ENCODE measurements at regions not wholly inside any gene's neighbourhood (a gene's known extent, or its start where the extent isn't known, plus 50 kb on each side); places are given as distances from the start of the nearest gene placed in this dataset.

DNA sequence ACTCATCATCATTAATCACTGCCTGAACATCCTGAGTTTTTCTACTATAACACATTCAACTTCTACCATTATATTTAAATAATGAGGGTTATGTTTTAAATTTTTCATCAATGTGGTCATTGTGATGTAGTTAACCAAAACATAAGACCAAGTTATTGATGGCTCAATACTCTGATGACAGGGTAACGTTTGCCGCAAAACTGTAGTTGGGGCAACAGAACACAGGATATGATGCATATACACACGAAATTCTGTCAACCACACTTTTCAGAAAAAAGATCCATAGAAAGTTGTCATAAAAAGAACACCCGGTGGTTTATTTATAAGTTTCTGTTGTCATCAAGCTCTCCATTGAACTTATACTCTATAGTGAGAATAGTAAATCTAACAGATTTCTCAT is 121.7 kb upstream of the COL11A1 start:
- H3K9me3 ChIP-seq = no peaks in the 10 kb centered on the region
- no peak overlapping the region for H3K4me3 ChIP-seq
- no peaks in the 10 kb centered on the region for H3K36me3 ChIP-seq
- TF ChIP-seq POLR2AphosphoS5 (IDR thresholded peaks at IDR 0.05) = no peak
- TF ChIP-seq POLR2A (IDR thresholded peaks at IDR 0.05) = no peak
- no peak for TF ChIP-seq EP300 (IDR thresholded peaks at IDR 0.05)
- TF ChIP-seq, protein P1, sequence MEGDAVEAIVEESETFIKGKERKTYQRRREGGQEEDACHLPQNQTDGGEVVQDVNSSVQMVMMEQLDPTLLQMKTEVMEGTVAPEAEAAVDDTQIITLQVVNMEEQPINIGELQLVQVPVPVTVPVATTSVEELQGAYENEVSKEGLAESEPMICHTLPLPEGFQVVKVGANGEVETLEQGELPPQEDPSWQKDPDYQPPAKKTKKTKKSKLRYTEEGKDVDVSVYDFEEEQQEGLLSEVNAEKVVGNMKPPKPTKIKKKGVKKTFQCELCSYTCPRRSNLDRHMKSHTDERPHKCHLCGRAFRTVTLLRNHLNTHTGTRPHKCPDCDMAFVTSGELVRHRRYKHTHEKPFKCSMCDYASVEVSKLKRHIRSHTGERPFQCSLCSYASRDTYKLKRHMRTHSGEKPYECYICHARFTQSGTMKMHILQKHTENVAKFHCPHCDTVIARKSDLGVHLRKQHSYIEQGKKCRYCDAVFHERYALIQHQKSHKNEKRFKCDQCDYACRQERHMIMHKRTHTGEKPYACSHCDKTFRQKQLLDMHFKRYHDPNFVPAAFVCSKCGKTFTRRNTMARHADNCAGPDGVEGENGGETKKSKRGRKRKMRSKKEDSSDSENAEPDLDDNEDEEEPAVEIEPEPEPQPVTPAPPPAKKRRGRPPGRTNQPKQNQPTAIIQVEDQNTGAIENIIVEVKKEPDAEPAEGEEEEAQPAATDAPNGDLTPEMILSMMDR (IDR thresholded peaks at IDR 0.05) = no peak
- H3K4me1 ChIP-seq = no peaks in the 10 kb centered on the region
- H3K27me3 ChIP-seq = no peaks in the 10 kb centered on the region
- no peak overlapping the region for H3K27ac ChIP-seq
- 61 to 81% methylated on average over 4 of the region's 4 CpGs for WGBS, 2 donors
- DNase-seq = no peak
- intact Hi-C loops (cut with DNase I) = no loop called here

DNA sequence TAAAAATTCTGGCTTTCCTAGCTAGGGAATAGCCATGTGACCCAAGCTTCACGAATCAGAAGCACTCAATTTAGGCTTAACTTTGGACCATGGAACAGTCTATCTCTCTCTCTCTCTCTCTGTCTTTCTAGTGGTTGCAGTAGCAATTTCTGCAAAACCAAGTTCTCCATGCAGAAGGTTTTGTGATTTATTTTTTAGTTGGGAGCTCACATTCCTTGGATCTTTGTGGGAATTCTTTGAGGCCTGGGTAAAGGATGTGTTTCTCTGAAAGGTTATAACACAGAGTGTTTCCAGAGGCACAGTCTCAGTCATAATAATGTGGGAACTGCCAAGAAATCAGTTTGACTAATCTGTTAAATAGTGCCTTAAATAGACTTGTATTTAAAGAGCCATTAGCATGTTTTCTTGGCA is 112.3 kb upstream of the COL11A1 start:
- Histone ChIP-seq H3K27ac (no peak overlapping the region), H3K9me3 (no peaks in the 10 kb centered on the region), H3K4me1 (peaks cover 0 to 4% (median 0%) of the 10 kb centered on the region in 4 donors), H3K4me3 (no peak overlapping the region), H3K36me3 (no peaks in the 10 kb centered on the region), H3K27me3 (no peaks in the 10 kb centered on the region)
- intact Hi-C loops (cut with DNase I) = no loop called here
- DNase-seq = no peak
- TF ChIP-seq POLR2A (IDR thresholded peaks at IDR 0.05) (no peak), POLR2AphosphoS5 (IDR thresholded peaks at IDR 0.05) (no peak), EP300 (IDR thresholded peaks at IDR 0.05) (no peak)
- TF ChIP-seq, protein P1 (IDR thresholded peaks at IDR 0.05) = no peak
- 13 to 52% methylated on average over 1 of the region's 1 CpG for WGBS, 2 donors

DNA sequence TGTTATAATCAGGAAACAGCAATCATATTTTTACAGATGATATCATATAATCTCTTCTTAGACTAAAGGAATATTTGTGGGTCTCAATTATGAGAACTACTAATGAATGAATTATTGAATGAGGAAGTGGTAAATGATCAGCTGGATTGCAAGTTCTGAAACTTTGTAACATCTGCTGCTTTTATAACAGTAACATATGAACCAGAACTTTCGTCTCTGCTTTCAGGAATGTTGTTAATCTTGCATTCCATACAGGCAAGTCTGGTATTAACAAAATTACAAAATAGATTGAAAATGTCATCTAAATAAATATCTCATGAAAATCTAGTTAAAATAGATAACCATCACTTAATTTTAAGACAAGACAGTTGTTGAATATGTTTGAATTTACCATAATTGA is 110.5 kb upstream of the COL11A1 start:
- no peak overlapping the region for H3K4me3 ChIP-seq
- no peaks in the 10 kb centered on the region for H3K27me3 ChIP-seq
- intact Hi-C loops (cut with DNase I) = no loop called here
- H3K9me3 ChIP-seq = no peaks in the 10 kb centered on the region
- H3K36me3 ChIP-seq = no peaks in the 10 kb centered on the region
- H3K4me1 ChIP-seq = peaks cover 0 to 4% (median 0%) of the 10 kb centered on the region in 4 donors
- H3K27ac ChIP-seq = no peak overlapping the region
- TF ChIP-seq EP300 (IDR thresholded peaks at IDR 0.05) = no peak
- TF ChIP-seq, protein P1 (IDR thresholded peaks at IDR 0.05) = no peak
- no peak for TF ChIP-seq POLR2AphosphoS5 (IDR thresholded peaks at IDR 0.05)
- TF ChIP-seq POLR2A (IDR thresholded peaks at IDR 0.05) = no peak
- WGBS, 2 donors = 49 to 60% methylated on average over 1 of the region's 1 CpG
- no peak for DNase-seq

DNA sequence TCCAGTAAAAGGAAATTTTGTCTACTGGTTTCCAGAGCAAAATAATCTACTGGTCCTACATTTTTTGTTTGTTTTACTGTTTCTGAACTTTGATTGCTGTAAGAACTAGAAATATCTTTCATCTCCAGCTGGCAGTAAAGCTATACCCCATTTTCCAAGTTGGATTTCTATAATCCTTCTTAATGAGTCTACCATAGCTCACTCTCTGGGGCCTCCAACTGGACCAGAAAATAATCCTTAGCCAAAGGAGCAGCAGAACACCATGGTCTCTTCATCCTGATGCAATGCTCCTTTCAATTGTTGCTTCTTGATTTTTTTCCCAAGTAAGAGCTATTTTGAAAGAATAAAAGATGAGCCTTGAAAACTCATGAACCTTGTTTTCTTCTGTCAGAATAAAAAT is 110.0 kb upstream of the COL11A1 start:
- intact Hi-C loops (cut with DNase I) = no loop called here
- TF ChIP-seq POLR2AphosphoS5 (IDR thresholded peaks at IDR 0.05) (no peak), EP300 (IDR thresholded peaks at IDR 0.05) (no peak), POLR2A (IDR thresholded peaks at IDR 0.05) (no peak)
- TF ChIP-seq, protein P1 (IDR thresholded peaks at IDR 0.05) = no peak
- H3K36me3 ChIP-seq = no peaks in the 10 kb centered on the region

DNA sequence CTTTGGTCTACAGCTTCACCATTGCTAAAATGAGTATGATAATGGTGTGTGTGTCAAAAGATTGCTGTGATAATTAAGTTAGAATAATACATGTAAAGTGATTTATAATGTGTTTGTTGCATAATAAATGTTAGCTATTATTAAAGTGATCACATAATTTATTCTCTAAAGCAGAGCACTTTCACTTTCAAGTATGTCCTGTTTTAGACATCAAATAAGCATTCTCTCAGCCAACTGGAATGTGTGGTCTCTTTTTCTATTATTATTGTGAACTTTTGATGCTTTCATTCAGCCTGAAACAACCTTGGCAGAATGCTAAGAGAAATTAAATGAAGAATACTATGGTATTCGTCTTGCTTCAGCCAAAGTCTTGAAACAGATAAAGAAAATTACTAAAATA is 102.8 kb upstream of the COL11A1 start:
- 53 to 58% methylated on average over 1 of the region's 1 CpG for WGBS, 2 donors
- TF ChIP-seq POLR2A (IDR thresholded peaks at IDR 0.05) = no peak
- TF ChIP-seq EP300 (IDR thresholded peaks at IDR 0.05) = no peak
- TF ChIP-seq, protein P1 (IDR thresholded peaks at IDR 0.05) = no peak
- no peak for TF ChIP-seq POLR2AphosphoS5 (IDR thresholded peaks at IDR 0.05)
- Histone ChIP-seq H3K9me3 (no peaks in the 10 kb centered on the region), H3K4me3 (no peak overlapping the region), H3K27me3 (no peaks in the 10 kb centered on the region), H3K27ac (no peak overlapping the region), H3K4me1 (peaks cover 0 to 7% (median 0%) of the 10 kb centered on the region in 4 donors), H3K36me3 (no peaks in the 10 kb centered on the region)
- intact Hi-C loops (cut with DNase I) = no loop called here
- DNase-seq = no peak

More for the DNA sequence above, 110.0 kb upstream of the COL11A1 start:
- H3K4me1 ChIP-seq = peaks cover 0 to 4% (median 0%) of the 10 kb centered on the region in 4 donors
- no peak for DNase-seq
- H3K27me3 ChIP-seq = no peaks in the 10 kb centered on the region
- no peak overlapping the region for H3K27ac ChIP-seq
- no peak overlapping the region for H3K4me3 ChIP-seq
- no peaks in the 10 kb centered on the region for H3K9me3 ChIP-seq

Measured in sigmoid colon (tissue), 6 donors.